ENCODE measurements at regions not wholly inside any gene's neighbourhood (a gene's known extent, or its start where the extent isn't known, plus 50 kb on each side); places are given as distances from the start of the nearest gene placed in this dataset.
"Not testable (repeated sequence)": the region's sequence is repeated elsewhere in the genome, so short reads cannot be mapped to it uniquely, and the experiment has no call there.

DNA sequence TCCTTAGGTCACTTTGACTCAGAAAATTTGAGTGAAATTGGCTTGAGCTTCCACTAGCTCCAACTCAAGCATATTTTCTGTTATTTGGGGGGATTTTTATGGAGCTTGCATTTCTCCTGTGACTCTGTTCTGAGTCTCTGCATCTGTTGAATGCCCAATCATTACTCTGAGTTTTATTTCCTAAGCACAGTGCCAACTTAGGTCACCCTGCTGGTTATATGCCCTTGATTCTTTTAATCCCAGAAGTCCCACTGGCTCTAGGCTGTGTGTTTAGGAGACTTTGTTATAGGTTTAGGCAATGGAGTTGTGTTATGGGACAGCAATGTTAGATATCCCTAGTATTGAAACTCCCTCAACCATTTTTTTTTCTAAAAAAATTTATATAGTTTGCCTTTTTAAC, 198.2 kb upstream of the DTNA start:
- Mint-ChIP-seq H3K4me1 (no peaks in the 10 kb centered on the region), H3K36me3 (ENCODE audit: low read depth) (no peaks in the 10 kb centered on the region), H3K4me3 (no peak overlapping the region), H3K27ac (no peak overlapping the region), H3K27me3 (ENCODE audit: low read depth) (peaks cover 3% of the 10 kb centered on the region), H3K9me3 (peaks cover 22% of the 10 kb centered on the region)
- no peak for TF ChIP-seq CTCF (IDR thresholded peaks at IDR 0.05; ENCODE audit: unreplicated experiment in 3 of 3)

DNA sequence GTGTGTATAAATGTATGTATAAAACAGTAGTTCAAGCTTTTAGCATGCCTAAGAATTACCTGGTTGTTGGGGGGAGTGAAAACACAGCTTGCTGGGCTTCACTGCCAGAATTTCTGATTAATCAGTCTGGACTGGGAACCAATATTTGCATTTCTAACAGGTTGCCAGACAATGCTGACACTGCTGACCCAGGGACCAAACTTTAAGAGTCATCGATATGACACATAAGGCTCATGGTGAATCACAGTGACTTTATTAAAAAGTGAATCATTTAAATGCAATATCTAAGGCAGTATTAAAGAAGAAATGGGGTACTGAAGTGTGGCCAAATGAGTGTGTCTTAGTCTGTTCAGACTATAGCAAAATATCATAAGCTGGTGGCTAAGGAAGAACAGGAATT, 195.9 kb upstream of the DTNA start:
- no peak for TF ChIP-seq CTCF (IDR thresholded peaks at IDR 0.05; ENCODE audit: unreplicated experiment in 3 of 3)
- H3K36me3 Mint-ChIP-seq (ENCODE audit: low read depth): no peaks in the 10 kb centered on the region
- peaks cover 27% of the 10 kb centered on the region for H3K9me3 Mint-ChIP-seq
- no peaks in the 10 kb centered on the region for H3K4me1 Mint-ChIP-seq
- no peak overlapping the region for H3K27ac Mint-ChIP-seq
- no peak overlapping the region for H3K4me3 Mint-ChIP-seq
- H3K27me3 Mint-ChIP-seq (ENCODE audit: low read depth): peaks cover 7% of the 10 kb centered on the region

- Mint-ChIP-seq H3K4me1 (no peaks in the 10 kb centered on the region), H3K36me3 (ENCODE audit: low read depth) (no peaks in the 10 kb centered on the region), H3K4me3 (no peak overlapping the region)
Observed at GRCh38 chr18:34514957-34515356, 195.1 kb upstream of the DTNA start.

DNA sequence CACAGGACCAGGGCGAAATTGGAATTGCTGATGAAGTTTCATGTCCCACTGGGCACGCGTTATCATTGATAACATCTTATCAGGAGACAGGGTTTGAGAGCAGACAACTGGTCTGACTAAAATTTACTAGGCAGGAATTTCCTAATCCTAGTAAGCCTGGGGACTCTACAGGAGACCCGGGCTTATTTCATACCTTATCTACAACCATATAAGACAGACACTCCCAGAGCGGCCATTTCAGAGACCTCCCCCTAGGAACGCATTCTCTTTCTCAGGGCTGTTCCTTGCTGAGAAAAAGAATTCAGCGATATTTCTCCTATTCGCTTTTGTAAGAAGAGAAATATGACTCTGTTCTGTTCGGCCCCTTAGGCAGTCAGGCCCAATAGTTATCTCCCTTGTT, 193.7 kb upstream of the DTNA start:
- H3K27me3 Mint-ChIP-seq (ENCODE audit: low read depth); H3K27ac Mint-ChIP-seq; H3K4me3 Mint-ChIP-seq; H3K36me3 Mint-ChIP-seq (ENCODE audit: low read depth); H3K4me1 Mint-ChIP-seq: not testable (repeated sequence)
- peaks cover 27% of the 10 kb centered on the region for H3K9me3 Mint-ChIP-seq

More at GRCh38 chr18:34514957-34515356, 195.1 kb upstream of the DTNA start:
- Mint-ChIP-seq H3K27me3 (ENCODE audit: low read depth) (peaks cover 7% of the 10 kb centered on the region), H3K27ac (no peak overlapping the region), H3K9me3 (peaks cover 27% of the 10 kb centered on the region)
- TF ChIP-seq CTCF (IDR thresholded peaks at IDR 0.05; ENCODE audit: unreplicated experiment in 3 of 3): no peak

DNA sequence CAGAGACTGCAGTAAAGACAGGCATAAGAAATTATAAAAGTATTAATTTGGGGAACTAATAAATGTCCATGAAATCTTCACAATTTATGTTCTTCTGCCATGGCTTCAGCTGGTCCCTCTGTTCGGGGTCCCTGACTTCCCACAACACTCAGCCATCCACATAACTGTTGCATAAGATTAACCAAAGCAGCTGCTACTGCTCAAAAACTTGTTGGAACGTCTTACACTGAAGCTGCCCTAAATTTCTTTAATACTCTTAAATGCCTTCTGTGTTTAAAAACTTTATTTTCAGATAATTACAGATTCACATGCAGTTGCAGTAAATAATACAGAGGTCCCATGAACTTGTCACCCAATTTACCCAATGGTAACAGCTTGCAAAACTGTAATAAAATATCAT, 193.1 kb upstream of the DTNA start:
- H3K9me3 Mint-ChIP-seq: peaks cover 27% of the 10 kb centered on the region
- not testable (repeated sequence) for H3K27me3 Mint-ChIP-seq (ENCODE audit: low read depth); H3K4me1 Mint-ChIP-seq; H3K36me3 Mint-ChIP-seq (ENCODE audit: low read depth); H3K4me3 Mint-ChIP-seq; H3K27ac Mint-ChIP-seq

DNA sequence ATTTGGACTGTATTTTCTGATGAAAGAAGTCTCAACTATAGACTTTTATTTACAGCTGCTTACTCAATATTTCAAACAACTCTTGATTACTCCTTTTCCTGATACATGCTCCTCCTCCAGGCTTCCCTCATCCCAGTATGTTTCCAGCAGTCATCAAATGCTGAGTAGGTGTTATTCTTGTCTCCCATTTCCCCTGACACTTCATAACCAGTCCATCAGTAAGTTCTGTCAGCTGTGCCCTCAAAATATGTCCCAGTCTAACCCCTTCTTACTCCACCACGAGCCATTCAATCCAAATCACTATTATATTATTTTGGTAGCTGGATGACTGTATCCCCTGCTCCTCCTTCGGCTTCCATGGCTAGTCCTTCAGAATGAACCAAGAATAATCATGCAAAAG, 189.1 kb upstream of the DTNA start:
- Mint-ChIP-seq H3K27me3 (ENCODE audit: low read depth) (peaks cover 4% of the 10 kb centered on the region), H3K36me3 (ENCODE audit: low read depth) (no peaks in the 10 kb centered on the region), H3K9me3 (peaks cover 11% of the 10 kb centered on the region), H3K4me1 (peaks cover 14% of the 10 kb centered on the region), H3K4me3 (no peak overlapping the region), H3K27ac (no peak overlapping the region)
- no peak for TF ChIP-seq CTCF (IDR thresholded peaks at IDR 0.05; ENCODE audit: unreplicated experiment in 3 of 3)

- H3K4me3 Mint-ChIP-seq: no peak overlapping the region
- H3K27ac Mint-ChIP-seq: no peak overlapping the region
- TF ChIP-seq CTCF (IDR thresholded peaks at IDR 0.05; ENCODE audit: unreplicated experiment in 3 of 3): no peak
- no peaks in the 10 kb centered on the region for H3K36me3 Mint-ChIP-seq (ENCODE audit: low read depth)
- H3K4me1 Mint-ChIP-seq: peaks cover 14% of the 10 kb centered on the region
- H3K9me3 Mint-ChIP-seq: peaks cover 3% of the 10 kb centered on the region
- peaks cover 4% of the 10 kb centered on the region for H3K27me3 Mint-ChIP-seq (ENCODE audit: low read depth)
Observed at GRCh38 chr18:34522603-34523002, 187.5 kb upstream of the DTNA start.

All from nephron (organoid).